ENCODE measurements at regions not wholly inside any gene's neighbourhood (a gene's known extent, or its start where the extent isn't known, plus 50 kb on each side); places are given as distances from the start of the nearest gene placed in this dataset.

DNA sequence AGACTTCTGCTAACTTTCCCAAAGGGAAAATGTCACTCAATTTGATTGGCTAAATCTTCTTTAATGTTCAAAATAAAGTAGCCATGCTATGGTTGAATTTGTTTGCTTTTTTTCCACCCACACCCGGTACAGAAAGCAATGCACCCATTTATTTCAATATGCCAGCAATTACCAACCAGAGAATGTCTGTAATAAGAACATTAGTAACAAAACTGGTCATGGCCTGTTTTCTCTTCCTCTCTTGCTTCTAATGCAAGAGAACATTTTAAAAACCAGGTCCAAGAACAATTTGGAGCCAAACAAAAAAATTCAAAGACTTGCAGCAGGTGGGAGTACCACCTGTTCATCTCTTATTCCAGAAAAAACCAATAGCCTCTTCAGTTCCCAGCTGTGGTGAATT, 1108.8 kb upstream of the PCDH20 start:
- H3K4me2 ChIP-seq (ENCODE audit: low read depth, low read length) = no peak overlapping the region
- no peak overlapping the region for H3K4me3 ChIP-seq (ENCODE audit: low read length)

DNA sequence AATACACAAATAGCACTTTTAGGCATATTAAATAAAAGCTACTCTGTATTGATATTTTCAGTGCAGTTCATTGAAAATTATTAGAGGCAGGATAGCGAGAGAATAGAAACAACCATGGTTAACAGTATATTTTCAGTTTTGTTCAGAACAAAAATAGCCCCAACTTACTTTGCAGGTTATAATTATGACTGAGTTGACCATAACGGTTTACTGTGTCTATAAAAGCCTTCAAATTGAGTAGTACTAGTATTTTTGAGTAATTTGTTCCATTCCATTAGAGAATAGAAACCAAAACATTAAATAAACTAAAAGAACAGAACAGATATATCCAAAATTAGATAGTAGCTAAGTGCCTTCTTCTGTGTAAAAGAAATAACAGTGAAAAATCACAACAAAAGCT, 1108.4 kb upstream of the PCDH20 start:
- Histone ChIP-seq H3K4me1 (ENCODE audit: low read length) (no peaks in the 10 kb centered on the region), H3K9ac (ENCODE audit: low read length) (no peak overlapping the region), H2AFZ (ENCODE audit: low read length) (no peak overlapping the region), H4K20me1 (ENCODE audit: insufficient read depth, low read length) (no peaks in the 10 kb centered on the region), H3F3A (ENCODE audit: insufficient read depth, low read length) (no peaks in the 10 kb centered on the region), H3K9me3 (replicated peaks; ENCODE audit: insufficient read depth, low read length) (no peaks in the 10 kb centered on the region), H3K4me3 (ENCODE audit: low read length) (no peak overlapping the region), H3K36me3 (replicated peaks; ENCODE audit: insufficient read depth, low read length) (no peaks in the 10 kb centered on the region), H3K79me2 (ENCODE audit: low read length) (no peaks in the 10 kb centered on the region), H3K4me2 (ENCODE audit: low read depth, low read length) (no peak overlapping the region), H3K27ac (ENCODE audit: low read length) (no peak overlapping the region), H3K9me2 (replicated peaks; ENCODE audit: insufficient read depth, low read length) (no peaks in the 10 kb centered on the region), H3K27me3 (replicated peaks; ENCODE audit: insufficient read depth, low read length) (no peaks in the 10 kb centered on the region)
- TF ChIP-seq, protein P1, sequence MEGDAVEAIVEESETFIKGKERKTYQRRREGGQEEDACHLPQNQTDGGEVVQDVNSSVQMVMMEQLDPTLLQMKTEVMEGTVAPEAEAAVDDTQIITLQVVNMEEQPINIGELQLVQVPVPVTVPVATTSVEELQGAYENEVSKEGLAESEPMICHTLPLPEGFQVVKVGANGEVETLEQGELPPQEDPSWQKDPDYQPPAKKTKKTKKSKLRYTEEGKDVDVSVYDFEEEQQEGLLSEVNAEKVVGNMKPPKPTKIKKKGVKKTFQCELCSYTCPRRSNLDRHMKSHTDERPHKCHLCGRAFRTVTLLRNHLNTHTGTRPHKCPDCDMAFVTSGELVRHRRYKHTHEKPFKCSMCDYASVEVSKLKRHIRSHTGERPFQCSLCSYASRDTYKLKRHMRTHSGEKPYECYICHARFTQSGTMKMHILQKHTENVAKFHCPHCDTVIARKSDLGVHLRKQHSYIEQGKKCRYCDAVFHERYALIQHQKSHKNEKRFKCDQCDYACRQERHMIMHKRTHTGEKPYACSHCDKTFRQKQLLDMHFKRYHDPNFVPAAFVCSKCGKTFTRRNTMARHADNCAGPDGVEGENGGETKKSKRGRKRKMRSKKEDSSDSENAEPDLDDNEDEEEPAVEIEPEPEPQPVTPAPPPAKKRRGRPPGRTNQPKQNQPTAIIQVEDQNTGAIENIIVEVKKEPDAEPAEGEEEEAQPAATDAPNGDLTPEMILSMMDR (IDR thresholded peaks at IDR 0.05; ENCODE audit: low read length) = no peak
- TF ChIP-seq EZH2 (optimal IDR thresholded peaks at IDR 0.05; ENCODE audit: low read depth, low read length) = no peak
- TF ChIP-seq EZH2phosphoT487 (IDR thresholded peaks at IDR 0.05; ENCODE audit: low read length) = no peak
- no peak for DNase-seq

More for the DNA sequence above, 1108.8 kb upstream of the PCDH20 start:
- DNase-seq = no peak
- H3K79me2 ChIP-seq (ENCODE audit: low read length) = no peaks in the 10 kb centered on the region
- H3K27me3 ChIP-seq (replicated peaks; ENCODE audit: insufficient read depth, low read length) = no peaks in the 10 kb centered on the region
- no peak overlapping the region for H3K9ac ChIP-seq (ENCODE audit: low read length)
- TF ChIP-seq EZH2phosphoT487 (IDR thresholded peaks at IDR 0.05; ENCODE audit: low read length) (no peak), EZH2 (optimal IDR thresholded peaks at IDR 0.05; ENCODE audit: low read depth, low read length) (no peak)
- TF ChIP-seq, protein P1 (IDR thresholded peaks at IDR 0.05; ENCODE audit: low read length) = no peak
- H3K9me3 ChIP-seq (replicated peaks; ENCODE audit: insufficient read depth, low read length) = no peaks in the 10 kb centered on the region
- H3K9me2 ChIP-seq (replicated peaks; ENCODE audit: insufficient read depth, low read length) = no peaks in the 10 kb centered on the region
- H3K36me3 ChIP-seq (replicated peaks; ENCODE audit: insufficient read depth, low read length) = no peaks in the 10 kb centered on the region
- no peaks in the 10 kb centered on the region for H3K4me1 ChIP-seq (ENCODE audit: low read length)
- no peaks in the 10 kb centered on the region for H4K20me1 ChIP-seq (ENCODE audit: insufficient read depth, low read length)
- H2AFZ ChIP-seq (ENCODE audit: low read length) = no peak overlapping the region
- no peaks in the 10 kb centered on the region for H3F3A ChIP-seq (ENCODE audit: insufficient read depth, low read length)
- H3K27ac ChIP-seq (ENCODE audit: low read length) = no peak overlapping the region

DNA sequence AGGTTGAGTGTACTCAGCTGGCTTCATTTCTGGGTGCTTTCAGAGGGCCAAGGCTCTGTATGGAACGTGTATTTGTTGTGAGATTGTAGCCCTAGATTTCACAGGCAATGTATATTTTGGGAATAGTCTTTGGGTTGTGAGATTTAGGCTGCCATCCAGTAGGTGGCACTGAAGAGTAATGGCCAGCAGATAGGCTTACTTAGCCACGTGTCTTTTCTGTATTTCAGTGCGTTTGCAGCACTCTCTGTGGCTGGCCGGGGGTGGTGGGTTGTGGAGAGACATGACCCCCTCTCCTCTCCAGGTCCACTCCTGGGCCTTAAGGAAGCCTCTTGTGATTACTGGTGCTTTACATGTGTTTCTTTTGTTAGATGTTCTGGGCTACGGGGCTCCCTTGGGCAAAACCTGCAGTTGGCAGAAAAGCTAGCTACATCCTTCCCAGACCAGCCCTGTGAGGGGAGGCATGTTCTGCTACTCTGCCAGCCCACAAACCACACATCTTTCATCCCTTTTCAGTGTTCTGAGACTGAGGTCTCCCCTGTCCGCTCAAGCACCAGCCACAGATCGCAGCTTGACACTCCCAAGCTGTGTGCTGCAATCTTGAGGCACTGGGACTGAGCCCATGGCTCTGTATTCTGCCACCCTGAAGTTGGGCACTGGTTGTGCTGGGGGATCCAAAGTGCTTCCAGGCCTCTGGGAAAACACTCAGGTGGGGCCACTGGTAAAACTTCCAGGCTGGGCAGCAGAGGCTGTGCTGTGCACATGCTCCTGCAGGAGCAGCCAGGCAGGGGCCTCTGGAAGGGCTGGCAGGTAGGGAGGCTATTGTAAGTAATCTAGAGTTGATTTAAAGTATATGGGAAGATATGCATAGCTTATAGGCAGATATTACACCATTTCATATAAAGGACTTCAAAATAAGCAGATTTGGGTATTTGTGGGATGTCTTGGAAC, 1096.8 kb upstream of the PCDH20 start:
- Histone ChIP-seq H4K20me1 (ENCODE audit: insufficient read depth, low read length) (no peaks in the 10 kb centered on the region), H3K27me3 (replicated peaks; ENCODE audit: insufficient read depth, low read length) (no peaks in the 10 kb centered on the region), H3K79me2 (ENCODE audit: low read length) (no peaks in the 10 kb centered on the region), H3K4me2 (ENCODE audit: low read depth, low read length) (peak overlapping the region; percentile 33; the same call in 1 of the 2 replicates), H3K9me2 (replicated peaks; ENCODE audit: insufficient read depth, low read length) (no peaks in the 10 kb centered on the region), H3K9ac (ENCODE audit: low read length) (no peak overlapping the region), H2AFZ (ENCODE audit: low read length) (0 out of 2 replicates have a peak overlapping the region, but pooled peaks have one; percentile 48), H3F3A (ENCODE audit: insufficient read depth, low read length) (no peaks in the 10 kb centered on the region), H3K4me1 (ENCODE audit: low read length) (no peaks in the 10 kb centered on the region), H3K36me3 (replicated peaks; ENCODE audit: insufficient read depth, low read length) (no peaks in the 10 kb centered on the region), H3K9me3 (replicated peaks; ENCODE audit: insufficient read depth, low read length) (no peaks in the 10 kb centered on the region), H3K27ac (ENCODE audit: low read length) (no peak overlapping the region), H3K4me3 (ENCODE audit: low read length) (no peak overlapping the region; the same call in 1 of the 2 replicates)
- DNase-seq = peak; percentile 53
- TF ChIP-seq, protein P1 (IDR thresholded peaks at IDR 0.05; ENCODE audit: low read length) = peak; percentile 60
- TF ChIP-seq EZH2phosphoT487 (IDR thresholded peaks at IDR 0.05; ENCODE audit: low read length) = no peak
- no peak for TF ChIP-seq EZH2 (optimal IDR thresholded peaks at IDR 0.05; ENCODE audit: low read depth, low read length)

Measured in MM.1S (cell line).